UCSD-AML1 (cell line): ENCODE measurements at regions not wholly inside any gene's neighbourhood (a gene's known extent, or its start where the extent isn't known, plus 50 kb on each side); places are given as distances from the start of the nearest gene placed in this dataset.

Experiments used
- DNase-seq: peaks from one replicate; lab custom pipeline; 2025; ENCODE audit not compliant: unreplicated experiment; lab: John Stamatoyannopoulos, UW

- no peak for DNase-seq
Observed at GRCh38 chr2:147560810-147561535, 283.9 kb upstream of the ACVR2A start.

GRCh38 chr2:147559070-147559725 lies 285.6 kb upstream of the ACVR2A start:
- DNase-seq: no peak

- no peak for DNase-seq
Observed at GRCh38 chr2:147558620-147559019, 286.2 kb upstream of the ACVR2A start.

- no peak for DNase-seq
Observed at GRCh38 chr2:147554521-147555107, 290.2 kb upstream of the ACVR2A start.

- no peak for DNase-seq
Observed at GRCh38 chr2:147553775-147554271, 291.0 kb upstream of the ACVR2A start.

- no peak for DNase-seq
Observed at GRCh38 chr2:147550995-147551731, 293.7 kb upstream of the ACVR2A start.

- DNase-seq: no peak
Observed at GRCh38 chr2:147549054-147549453, 295.8 kb upstream of the ACVR2A start.

GRCh38 chr2:147548451-147548850 lies 296.4 kb upstream of the ACVR2A start:
- DNase-seq: no peak

- DNase-seq: no peak
Observed at GRCh38 chr2:147547440-147547839, 297.4 kb upstream of the ACVR2A start.

- DNase-seq: no peak
Observed at GRCh38 chr2:147546109-147546508, 298.7 kb upstream of the ACVR2A start.

GRCh38 chr2:147543056-147543455 lies 301.8 kb upstream of the ACVR2A start:
- DNase-seq: no peak

GRCh38 chr2:147542351-147542750 lies 302.5 kb upstream of the ACVR2A start:
- no peak for DNase-seq

- peak; percentile 8 for DNase-seq
Observed at GRCh38 chr2:147541314-147541713, 303.5 kb upstream of the ACVR2A start.

- DNase-seq: no peak
Observed at GRCh38 chr2:147538821-147539220, 306.0 kb upstream of the ACVR2A start.

GRCh38 chr2:147538088-147538487 lies 306.7 kb upstream of the ACVR2A start:
- no peak for DNase-seq

GRCh38 chr2:147531269-147531668 lies 313.6 kb upstream of the ACVR2A start:
- DNase-seq: no peak

- no peak for DNase-seq
Observed at GRCh38 chr2:147530033-147530432, 314.8 kb upstream of the ACVR2A start.

- no peak for DNase-seq
Observed at GRCh38 chr2:147525819-147526489, 318.9 kb upstream of the ACVR2A start.

- no peak for DNase-seq
Observed at GRCh38 chr2:147524912-147525311, 319.9 kb upstream of the ACVR2A start.

GRCh38 chr2:147523415-147523814 lies 321.4 kb upstream of the ACVR2A start:
- no peak for DNase-seq

GRCh38 chr2:147521936-147522335 lies 322.9 kb upstream of the ACVR2A start:
- no peak for DNase-seq
